GM21619 (cell line): ENCODE measurements at regions not wholly inside any gene's neighbourhood (a gene's known extent, or its start where the extent isn't known, plus 50 kb on each side); places are given as distances from the start of the nearest gene placed in this dataset.
"Not testable (repeated sequence)": the region's sequence is repeated elsewhere in the genome, so short reads cannot be mapped to it uniquely, and the experiment has no call there.

Experiments
- ATAC-seq: cut with Tn5 transposase; IDR thresholded peaks from one replicate; pipeline ENCODE4 v1.9.1; 2021; ENCODE audit not compliant: unreplicated experiment

DNA sequence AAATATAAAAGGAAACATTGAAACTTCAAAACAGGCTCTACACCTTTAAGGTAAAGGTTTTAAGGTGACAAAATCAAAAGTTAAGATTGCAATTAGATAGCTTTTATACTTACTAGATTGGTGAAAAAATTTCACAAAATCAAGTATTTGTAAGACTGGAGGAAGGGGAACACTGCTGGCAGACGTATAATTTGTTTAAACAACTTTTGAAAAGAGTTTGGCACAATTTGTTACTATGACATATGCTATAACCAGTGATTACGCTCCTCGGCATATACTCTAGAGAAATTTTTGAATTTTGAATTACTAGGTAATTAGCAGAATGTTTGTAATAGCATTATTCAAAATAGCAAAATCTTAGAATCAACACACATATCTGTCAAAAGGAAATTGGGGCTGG is 425.0 kb downstream of the LRRIQ3 start:
- no peak for ATAC-seq

DNA sequence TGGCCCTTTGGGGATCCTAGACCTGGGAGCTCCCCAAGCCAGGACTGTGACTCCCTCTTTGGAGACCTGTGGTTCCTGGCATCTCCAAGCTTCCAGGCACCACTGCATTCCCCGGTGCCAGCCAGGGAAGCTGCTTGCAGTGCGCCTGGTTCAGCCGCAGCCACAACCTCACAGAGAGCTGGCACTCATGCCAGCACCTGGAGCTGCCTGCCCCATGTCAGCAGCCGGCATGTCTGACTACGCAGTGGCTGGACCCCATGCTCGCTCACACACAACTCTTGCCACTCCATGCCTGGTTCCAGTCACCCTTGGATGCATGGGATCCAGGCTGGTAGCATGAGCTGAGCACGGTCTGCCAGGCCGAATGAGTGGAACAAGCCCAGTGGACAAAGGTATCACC is 426.6 kb downstream of the LRRIQ3 start:
- no peak for ATAC-seq

DNA sequence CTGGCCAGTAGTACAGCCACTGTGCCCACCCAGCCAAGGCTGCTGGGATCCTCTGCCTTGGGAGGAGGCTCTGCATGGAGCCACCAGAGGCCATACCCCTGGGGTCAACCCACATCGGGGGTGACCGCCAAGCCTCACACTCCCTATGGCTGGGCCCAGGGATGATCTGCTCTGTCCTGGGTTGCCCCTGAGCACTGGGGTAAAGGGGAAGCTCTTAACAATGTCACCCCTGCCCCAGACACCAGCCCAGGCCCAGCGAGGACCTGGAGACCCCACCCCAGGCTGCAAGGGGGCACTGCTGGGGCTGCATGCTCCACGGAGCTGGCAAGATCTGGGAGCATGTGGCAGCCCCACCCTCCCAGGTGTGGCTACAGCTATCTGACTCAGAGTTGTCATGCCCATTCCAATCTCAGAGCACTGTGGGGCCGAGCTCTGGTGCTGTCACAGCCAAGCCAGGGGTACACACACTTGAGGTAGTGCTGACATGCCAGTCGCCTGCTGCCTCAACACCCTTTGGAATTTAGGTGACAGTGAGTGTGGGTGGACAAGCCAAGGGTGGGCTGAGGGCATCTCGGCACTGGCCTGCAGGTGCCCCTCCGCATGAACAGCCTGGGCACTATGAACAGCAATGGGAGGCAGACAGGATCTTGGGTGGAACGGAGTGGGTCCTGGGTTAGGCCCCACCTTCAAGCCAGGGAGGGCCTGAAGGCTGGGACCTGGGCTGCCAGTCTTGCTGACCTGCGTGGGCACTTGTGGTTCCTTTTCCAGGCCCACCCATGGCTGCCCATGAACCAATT is 427.7 kb downstream of the LRRIQ3 start:
- ATAC-seq: no peak

DNA sequence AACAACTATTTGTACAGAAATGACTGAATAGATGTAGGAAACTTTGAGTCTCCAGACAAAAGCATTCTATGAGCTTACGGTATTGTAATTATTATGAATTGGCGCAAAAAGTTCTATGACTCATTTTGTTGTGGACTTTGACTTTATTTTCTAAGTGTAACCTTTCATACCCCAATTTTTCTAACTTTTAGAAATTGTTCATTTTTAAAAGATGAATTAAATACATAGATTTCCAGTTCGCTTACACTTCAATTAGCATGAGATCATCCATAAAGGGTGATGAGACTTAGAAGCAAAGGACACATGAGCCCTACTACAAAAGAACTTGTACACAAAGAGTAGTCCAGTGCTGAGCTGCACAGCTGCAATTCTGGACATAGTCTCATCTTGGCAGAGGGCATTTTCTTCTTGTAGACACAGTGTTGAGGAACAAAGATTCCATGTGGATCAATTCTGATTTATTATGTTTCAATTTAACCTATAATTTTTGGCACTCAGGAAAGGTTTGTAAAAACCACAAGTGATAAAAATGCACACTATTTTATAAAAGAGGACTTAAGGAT is 431.1 kb downstream of the LRRIQ3 start:
- no peak for ATAC-seq

DNA sequence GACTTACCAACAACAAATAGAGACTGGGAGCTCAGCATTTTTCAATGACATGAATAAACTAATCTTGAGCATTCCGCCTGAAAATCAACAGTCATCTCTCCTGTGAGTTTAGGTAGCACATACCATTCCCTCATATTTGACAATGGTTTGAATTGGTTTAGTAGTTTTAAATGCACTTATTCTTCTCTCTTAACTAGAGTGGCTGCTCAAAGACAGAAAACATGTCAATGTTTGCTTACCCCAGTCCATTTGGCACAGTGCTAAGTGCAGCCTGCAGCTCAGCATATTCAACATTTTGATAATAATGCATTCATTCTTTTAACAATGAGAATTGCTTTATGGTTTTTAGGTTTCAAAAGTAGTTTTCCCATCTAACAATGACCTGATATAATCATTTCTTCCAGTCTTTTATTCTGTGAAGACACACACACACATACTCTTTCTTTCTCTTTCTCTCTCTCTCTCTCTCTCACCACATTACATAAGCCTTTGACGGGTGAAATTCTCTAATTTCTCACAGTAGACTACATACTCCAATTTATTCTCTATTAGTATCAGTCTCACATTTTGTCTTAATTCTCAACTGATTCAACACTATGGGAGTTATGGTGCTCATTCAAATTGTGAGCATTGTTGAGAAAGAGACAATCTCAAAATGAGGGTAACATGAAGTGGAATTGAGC is 432.3 kb downstream of the LRRIQ3 start:
- no peak for ATAC-seq

DNA sequence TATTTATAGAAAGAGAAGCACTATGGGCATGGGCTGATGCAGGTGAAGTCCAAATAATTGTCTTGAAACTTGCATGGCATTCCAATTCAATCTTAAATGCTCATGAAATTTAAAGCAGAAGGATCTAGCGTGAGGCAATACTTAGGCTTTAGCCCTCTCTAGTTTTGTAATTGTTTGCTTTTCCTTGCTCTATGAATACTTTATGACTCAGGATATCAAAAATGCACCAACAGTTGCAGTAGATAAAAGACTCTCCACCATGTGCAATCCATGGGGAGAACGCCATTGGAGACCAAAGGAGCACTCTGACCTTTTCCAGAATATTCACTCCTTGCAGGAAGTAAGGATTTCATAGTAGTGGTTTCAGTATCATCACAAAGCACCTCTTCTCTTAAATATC is 436.4 kb downstream of the LRRIQ3 start:
- no peak for ATAC-seq

DNA sequence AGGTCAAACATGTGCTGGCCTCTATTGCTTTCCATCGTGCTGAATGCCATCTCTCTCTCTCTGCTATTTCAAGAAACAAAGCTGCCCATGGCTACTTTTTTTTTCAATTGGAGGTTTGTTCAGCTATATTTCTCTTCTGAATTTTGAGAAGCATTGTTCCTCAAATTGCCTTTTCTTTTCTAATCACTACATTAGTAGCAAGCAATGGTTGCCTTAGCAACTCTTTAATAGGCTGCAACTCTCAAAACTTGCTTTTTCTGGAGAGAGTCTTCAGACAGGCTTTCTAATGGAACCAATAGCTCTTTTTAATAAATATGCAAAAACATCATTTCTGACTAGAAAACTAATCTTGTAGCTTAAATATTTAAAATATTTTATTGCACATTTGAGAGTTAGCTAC is 439.0 kb downstream of the LRRIQ3 start:
- no peak for ATAC-seq

DNA sequence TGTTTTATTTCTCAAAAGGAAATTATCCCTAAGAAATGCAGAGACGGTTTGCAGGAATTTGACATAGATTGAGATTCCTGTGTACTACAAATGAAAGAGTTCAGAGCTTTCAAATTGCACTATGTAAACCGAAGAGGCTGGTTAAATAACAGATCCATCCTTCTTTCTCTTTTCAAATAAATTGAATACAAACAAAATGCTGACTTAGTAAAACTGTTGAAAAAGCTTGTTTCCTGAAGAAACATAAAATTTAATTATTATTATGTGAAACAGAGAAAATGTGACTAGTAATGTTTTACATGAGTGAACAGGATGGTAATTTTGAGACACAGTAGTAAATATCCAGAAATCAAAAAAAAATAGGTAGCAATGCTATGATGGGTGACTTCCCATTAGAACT is 441.2 kb downstream of the LRRIQ3 start:
- no peak for ATAC-seq

DNA sequence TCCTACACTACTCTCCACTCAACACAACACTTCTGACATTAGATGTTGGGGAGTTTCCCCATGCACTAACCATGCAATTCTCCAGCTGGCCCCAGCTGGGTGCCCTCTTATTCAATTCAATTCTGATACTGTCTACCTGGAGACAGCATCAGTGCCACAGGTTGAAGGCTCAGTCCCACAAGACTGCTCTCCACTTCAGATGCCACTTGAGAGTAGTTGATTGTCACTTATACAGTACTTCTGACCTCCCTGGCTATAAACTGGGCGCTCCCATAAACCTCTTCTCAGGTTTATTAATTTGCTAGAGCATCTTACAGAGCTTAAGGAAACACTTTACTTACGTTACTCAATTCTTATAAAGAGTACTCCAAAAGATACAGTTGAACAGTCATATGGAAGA is 442.3 kb downstream of the LRRIQ3 start:
- ATAC-seq: no peak

DNA sequence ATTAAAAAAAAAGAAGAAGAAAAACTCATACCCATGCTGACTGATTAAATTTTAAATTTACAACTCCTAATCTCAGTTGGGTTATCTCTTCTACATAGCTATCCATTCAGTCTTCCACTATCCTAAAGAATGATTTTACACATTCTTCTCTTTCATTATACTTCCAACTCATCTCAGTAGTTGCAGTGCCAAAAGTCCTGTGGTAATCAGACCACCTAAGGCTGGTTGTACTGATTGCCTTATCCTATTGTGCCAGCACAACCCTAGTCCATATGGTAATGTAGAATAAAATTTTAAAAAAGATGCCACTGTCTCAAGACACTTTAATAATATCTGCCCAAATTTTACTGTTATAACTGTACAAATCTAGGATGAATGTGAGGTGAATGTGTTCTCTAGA is 448.0 kb downstream of the LRRIQ3 start:
- ATAC-seq: no peak

DNA sequence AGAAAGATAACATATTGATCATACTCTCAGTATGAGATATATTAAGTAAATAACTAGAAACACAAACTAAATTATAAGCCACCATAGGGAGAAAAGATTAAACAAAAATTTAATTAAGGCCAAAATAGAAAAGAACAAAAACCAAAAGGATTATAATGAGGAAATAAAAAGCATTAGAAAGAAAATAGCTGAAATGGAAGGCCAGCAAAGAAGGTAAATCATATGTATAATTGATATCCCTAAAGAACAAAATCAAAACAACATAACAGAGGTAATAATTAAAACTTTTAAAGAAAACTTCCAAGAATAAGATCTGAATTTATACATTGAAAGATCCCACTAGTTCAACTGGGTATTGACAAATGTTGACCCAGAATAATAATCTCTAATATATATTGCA is 453.0 kb downstream of the LRRIQ3 start:
- ATAC-seq: no peak

DNA sequence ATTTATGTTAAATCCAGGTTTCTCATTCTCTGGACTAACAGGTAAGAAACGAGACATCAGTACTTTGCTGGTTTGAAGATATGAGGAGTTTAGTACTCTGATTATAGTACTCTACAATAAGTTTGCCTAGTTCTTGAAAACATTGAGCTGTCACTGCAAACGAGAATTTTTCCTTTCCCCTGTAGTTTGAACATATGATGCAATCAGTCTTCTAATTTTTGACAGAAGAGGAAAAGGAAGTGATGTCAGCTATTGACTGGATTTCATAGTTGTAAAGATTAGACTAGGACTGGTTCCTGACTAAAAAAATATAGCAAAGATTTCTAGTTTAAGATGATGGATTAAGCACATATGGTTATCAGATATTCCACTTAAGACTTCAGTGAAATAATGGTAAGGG is 461.9 kb downstream of the LRRIQ3 start:
- no peak for ATAC-seq

DNA sequence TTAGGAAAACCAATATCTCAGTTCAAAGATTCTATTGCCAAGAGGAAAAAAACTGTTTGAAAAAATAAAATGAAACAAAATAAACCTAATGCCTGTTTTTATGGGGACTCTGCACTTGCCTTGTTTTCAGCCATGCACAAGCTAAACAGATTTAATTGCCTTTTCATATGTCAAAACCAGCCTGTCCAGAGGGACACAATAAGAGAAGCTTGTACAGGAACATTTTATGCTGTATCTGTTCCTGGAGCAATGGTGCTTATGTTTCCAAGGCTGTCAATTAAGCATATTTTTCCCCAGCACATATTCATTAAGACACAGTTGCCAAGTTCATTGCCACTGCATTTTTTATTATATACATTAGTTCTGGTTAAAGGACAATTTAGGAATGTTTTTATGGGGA is 470.9 kb downstream of the LRRIQ3 start:
- no peak for ATAC-seq

DNA sequence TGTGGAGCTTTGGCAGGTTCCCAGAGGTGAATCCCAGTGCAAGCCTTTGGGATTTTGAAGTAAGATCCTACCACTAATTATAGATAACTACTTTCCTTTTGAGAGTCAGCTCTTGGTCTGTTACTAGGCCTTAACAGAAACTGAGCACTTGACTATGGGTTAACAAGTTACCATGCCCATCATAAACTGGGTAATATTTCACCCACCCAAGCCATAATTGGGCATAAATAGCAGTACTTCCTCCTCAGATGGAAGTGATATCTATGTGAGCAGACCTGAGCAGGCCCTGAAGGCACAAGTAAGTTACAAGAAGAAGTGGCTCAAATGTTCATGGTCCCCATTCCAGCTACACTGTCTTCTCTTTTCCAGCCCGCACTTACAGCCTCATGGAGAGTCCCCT is 475.9 kb downstream of the LRRIQ3 start:
- ATAC-seq: no peak

DNA sequence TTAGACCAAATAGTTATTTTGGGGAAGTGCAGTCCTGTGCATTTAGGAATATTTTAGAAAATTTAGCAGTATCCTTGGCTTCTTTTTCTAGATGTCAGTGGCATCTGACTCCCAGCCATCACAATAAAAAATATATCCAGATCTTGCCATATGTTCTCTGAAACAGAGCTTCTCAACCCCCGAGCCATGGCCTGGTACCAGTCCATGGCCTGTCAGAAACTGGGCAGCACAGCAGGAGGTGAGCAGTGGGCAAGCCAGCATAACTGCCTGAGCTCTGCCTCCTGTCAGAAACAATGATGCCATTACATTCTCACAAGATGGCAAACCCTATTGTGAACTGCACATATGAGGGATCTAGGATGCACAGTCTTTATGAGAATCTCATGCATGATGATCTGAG is 480.0 kb downstream of the LRRIQ3 start:
- ATAC-seq: no peak

DNA sequence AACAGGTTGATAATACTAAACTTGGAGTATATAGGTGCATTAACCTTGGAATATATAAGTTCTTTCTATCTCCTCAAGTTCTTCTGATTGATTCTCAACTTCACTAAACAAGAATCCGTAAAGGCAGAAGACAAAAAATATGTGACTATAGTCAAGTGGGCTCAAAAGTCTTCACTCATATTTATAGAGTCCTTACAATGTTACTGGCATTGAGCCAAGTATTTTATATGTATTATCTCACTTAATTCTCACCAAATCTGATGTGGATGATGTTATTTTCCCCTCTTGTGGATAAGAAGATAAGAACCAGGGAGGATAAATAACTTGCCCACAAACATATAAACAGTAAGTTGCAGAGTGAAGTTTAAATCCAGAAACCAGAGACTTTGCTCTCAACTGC is 486.9 kb downstream of the LRRIQ3 start:
- ATAC-seq: no peak

DNA sequence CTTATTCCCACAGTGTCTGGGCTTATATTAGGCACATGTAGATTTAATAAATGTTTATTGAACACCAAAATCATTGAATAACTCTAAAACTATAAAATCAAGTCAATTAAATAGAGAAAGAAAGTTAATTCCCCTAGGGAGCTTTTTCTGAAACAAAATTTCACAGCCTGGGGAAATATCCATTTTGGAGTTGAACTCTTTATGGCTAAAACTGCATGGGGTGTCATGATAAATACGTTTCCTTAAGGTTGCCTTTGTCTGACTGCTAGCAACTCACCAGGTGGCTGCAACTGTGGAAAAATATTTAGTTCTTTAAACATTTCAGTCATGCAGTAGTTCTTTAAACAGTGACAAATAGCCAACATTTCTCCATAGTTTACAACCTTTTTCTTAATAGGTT is 496.1 kb downstream of the LRRIQ3 start:
- ATAC-seq: no peak

DNA sequence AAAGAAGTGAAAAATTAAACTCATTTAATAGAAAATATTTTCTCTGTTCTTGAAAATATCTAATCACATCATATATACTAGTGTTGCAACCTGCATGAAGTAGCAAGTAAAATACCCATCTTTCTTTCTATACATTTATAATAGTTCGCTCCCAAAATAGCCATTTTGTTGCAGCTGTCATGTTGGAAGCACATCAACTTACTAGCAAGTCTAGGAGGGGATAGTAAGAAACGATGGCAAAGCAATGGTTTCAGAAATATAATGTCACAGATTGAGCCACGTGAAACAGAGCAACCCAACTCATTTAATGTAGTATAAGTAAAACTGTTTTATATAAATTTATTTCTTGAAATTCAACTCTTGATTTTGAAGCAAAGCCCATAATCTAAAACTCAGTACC is 521.8 kb downstream of the LRRIQ3 start:
- no peak for ATAC-seq

DNA sequence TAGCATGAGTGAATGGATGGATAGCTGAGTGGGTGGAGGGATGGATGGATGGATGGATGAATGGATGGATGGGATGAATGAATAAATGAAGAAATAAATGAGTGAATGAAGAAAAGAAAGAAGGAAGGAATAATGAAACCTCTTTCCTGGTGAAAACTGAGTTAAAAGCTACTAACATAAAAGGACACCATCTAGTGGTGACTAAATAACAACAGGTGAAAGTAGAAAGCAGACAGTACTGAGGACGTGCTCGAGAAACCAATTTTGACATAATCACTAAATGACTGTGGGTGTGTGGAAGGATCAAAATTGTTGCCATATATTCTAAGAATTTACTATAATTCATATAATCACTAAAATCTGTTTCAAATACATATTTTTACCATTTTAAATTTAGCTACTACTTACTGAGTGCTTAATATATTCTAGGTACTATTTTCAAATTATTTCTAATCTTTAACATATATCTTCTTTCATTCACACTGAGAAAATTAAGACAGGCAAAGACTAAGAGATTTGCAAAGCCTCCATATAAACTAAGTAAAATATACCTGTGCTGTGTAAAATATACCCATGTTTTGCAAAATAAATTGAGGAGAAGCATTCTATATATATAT is 522.9 kb downstream of the LRRIQ3 start:
- ATAC-seq: no peak

DNA sequence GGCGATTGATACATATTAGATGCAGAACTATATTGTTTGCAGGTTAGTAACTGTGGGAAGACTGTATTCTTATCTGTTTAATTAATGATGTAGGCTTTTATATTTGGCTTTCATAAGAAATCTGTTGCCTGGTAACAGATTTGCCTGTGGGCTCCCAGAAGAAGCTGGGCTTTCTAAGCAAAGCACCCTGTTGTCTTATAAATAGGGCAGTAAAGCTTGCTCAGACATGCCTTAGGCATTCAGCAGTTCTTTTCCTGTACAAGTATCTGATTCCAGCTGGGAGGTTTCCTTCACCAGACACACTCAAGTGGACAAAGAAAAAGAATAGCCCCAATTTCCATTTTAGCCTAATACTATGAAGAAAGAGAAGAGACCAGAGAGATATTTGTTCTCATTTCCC is 524.0 kb downstream of the LRRIQ3 start:
- no peak for ATAC-seq

DNA sequence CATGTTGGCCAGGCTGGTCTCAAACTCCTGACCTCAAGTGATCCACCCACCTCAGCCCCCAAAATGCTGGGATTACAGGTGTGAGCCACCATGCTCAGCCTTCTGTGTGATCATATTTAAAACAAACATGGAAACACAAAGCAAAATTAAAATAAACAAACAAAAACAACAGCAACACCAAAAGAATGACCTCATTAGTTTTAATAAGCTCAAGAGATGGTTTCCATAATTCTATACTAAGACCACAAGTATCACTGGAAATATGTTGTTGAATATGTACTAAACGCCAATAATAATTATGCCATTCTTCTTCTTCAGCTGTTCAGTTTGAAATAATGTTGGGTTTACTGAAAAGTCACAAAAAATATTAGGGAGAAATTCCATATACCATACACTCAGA is 526.4 kb downstream of the LRRIQ3 start:
- ATAC-seq: no peak

DNA sequence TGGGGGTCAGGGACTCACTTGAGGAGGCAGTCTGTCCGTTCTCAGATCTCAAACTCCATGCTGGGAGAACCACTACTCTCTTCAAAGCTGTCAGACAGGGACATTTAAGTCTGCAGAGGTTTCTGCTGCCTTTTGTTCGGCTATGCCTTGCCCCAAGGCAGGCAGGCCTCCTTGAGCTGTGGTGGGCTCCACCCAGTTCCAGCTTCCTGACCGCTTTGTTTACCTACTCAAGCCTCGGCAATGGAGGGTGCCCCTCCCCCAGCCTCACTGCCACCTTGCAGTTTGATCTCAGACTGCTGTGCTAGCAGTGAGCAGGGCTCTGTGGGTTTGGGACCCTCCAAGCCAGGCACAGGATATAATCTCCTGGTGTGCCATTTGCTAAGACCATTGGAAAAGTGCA is 530.0 kb downstream of the LRRIQ3 start:
- ATAC-seq: not testable (repeated sequence)
